ENCODE measurements at regions not wholly inside any gene's neighbourhood (a gene's known extent, or its start where the extent isn't known, plus 50 kb on each side); places are given as distances from the start of the nearest gene placed in this dataset.
A peak's percentile ranks its signal among the peaks of the same experiment; 100 is the strongest.
"Not testable (repeated sequence)": the region's sequence is repeated elsewhere in the genome, so short reads cannot be mapped to it uniquely, and the experiment has no call there.

DNA sequence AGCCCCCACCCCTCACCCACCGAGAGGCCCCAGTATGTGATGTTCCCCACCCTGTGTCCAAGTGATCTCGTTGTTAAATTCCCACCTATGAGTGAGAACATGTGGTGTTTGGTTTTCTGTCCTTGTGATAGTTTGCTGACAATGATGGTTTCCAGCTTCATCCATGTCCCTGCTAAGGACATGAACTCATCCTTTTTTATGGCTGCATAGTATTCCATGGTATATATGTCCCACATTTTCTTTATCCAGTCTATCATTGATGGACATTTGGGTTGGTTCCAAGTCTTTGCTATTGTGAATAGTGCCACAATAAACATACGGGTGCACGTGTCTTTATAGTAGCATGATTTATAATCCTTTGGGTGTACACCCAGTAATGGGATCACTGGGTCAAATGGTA, 79.2 kb downstream of the PXDC1 start:
- not testable (repeated sequence) for DNase-seq (ENCODE audit: low read depth)

DNA sequence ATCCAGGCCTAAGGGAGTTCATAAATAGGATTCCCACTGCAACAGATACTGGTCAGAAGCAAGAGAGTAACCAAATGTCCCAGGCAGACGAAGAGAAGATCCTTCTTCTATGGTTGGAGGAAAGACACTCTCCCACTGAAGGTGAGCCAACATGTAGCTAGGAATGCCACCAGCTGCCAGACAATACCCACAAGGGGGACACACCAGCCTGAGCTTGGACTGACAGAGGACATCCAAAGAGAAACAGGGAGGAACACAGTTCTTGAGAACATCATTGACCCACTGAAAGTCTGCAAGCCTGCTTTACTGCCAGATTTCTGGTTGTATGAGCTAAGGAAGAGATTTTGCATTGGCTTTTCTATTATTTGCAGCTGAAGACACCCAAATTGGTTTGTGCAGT, 80.1 kb downstream of the PXDC1 start:
- DNase-seq (ENCODE audit: low read depth), result no peak

DNA sequence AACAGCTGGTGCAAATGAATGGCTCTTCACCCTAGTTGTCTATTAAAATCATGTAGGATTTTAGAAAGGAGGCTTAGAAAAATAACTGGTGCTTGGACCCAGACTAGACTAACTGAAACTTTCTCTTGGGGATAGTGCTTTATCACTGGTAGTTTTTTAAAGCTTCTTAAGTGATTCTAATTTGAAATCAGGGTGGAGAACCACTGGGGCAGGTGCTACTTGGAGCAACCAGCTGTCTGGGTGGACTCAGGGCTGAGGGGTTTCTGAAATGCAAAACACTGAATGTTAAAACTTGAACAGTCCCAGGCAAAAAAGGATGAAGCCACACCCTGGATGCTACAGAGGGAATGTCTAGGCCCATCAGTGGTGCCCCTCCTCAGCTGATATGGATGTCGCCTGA, 81.2 kb downstream of the PXDC1 start:
- DNase-seq (ENCODE audit: low read depth), result no peak

DNA sequence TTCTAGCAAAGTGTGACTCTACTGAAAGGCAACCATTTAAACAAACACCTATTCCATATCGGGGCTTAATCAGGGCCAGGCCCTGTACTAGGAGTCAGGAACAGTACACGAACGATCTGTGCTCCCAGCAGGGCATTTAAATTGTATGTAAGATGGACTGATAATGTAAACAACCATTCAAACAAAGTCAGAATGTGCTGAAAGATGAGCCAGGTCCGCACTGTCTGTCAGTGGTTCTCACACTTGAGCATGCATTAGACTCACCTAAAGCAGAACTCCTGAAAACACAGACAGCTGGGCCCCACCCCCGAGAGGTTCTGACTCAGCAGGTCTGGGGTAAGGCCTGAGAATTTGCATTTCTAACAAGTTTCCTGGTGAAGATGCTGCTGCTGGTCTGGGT, 81.6 kb downstream of the PXDC1 start:
- DNase-seq (ENCODE audit: low read depth), result no peak

DNA sequence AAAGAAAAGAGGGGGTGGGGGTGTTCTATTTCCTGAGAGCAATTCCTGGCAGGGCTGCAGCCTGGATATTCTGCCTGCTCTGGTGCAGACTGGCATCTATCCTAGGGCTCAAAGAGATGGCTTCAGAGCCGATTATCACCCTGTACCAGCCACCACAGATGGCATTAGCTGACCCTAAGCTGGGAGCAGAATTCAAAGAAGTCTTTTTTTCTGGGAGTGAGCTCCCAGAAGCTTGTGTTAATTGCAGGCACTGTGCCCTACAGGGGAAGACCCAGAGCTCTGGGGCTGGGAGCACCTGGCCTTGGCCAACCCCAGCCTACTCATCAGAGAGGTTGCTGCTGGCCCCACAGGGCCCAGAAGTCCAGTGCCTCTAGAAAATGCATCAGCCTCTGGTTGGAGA, 85.9 kb downstream of the PXDC1 start:
- no peak for DNase-seq (ENCODE audit: low read depth)

DNA sequence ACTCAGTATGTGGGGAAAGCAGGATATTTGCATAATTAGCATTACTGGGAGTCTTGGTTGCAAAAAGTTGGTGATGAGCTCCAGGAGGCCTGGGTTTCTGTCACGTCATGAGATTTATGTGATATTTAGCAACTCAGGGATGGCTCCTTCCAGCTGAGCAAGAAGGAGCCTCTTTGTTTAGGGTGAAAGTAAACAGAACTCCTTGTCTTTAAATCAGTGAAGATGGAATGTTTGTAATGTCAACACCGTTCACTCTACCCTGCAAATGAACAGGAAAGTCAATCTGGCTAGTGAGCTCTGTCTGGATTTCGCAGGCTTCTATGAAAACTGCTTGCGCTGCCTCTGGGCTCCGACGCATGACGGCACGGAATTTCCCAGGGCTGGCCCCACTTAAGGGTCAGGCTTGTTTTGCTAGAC, 86.9 kb downstream of the PXDC1 start:
- DNase-seq (ENCODE audit: low read depth), result no peak

DNA sequence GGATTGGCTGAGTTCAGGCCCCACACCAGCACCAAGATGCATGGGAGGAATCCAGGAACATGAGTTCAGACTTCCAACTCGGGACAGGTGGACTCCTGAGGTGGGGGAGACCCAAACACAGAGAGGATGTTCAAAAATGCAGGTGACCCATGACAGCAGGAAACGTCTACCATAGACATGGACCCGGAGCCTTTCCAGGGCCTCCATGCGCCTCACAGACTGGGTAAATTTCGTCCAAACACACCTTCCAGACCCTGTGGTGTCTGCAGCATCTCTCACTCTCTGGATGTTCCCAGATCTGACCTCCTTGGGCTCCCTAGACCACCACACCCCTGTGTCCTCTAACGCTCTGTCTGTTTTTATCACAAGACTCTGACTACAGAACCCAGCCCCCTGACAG, 87.7 kb downstream of the PXDC1 start:
- DNase-seq (ENCODE audit: low read depth), result no peak

DNA sequence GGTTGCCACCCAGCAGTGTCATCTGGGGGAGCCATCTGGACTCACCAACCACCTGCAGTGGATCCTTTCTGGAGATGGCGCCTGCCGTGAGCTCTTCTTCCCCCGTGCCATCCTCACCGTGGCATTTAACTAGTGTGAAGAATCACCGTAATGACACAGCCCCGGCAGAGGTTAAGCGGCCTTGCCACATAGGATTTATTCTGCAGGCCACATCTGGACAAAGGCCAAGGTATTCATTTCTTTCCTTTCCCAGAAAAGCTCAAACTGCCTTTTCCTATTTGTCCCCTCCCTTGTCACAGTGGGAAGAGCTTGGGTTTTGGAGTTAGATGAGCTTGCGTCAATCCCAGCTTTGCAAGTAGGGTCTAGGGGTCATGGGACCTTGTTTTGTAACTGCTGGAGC, 88.4 kb downstream of the PXDC1 start:
- DNase-seq (ENCODE audit: low read depth), result no peak

DNA sequence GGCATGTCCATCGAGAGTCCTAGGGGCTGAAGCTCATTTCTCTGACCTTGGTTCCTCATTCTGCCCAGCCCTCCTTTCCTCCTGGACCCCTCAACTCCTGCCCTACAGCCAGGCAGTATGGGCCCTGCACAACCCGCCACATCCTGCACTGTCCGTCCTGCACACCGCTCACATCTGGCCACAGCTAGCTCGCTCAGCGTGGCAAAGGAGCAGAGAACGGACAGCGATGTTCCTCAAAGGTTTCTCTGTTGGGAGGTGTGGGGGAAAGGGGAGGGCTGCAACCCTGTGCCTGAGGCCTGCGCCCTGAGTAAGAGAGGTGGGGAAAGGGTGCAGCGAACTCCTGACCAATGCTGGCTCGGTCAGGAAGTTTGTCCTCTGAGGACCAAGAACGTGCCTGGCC, 90.1 kb downstream of the PXDC1 start:
- no peak for DNase-seq (ENCODE audit: low read depth)

DNA sequence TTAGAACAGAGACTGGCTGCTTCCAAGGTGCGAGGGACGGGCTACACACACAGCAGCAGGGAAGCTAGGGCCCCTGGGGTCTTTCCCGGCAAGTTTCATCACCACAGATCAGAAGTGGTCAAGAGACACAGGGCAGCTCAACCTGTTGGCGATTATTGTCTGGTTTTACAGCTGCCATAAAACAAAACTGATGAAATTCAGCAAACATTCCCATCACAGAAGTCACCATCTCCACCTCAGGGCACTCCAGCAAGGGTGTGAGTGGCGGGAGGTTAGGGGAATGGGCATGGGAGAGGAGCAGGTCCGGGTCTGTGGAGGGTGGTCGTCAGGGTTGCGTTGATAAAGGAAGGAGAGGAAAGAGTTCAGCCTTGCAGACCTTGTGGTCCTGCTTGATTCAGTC, 91.0 kb downstream of the PXDC1 start:
- DNase-seq (ENCODE audit: low read depth), result no peak

DNA sequence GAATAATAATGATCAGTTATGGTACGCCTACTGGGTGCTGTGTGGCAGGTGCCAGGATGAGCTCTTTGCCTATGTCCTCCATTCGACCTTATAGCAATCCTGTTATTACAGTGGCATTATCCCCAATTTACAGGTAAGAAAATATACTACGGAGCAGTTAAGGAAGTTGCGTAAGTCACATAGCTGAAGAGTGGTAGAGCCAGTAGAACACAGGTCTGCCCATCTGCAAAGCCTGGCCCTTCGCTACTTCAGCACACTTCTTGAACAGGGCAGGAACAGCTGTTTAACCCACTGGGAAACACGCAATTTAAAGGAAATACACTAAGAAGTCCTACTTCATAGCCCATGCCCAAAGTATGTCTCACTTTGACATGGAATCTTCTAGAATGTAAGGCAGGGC, 91.8 kb downstream of the PXDC1 start:
- DNase-seq (ENCODE audit: low read depth), result no peak

DNA sequence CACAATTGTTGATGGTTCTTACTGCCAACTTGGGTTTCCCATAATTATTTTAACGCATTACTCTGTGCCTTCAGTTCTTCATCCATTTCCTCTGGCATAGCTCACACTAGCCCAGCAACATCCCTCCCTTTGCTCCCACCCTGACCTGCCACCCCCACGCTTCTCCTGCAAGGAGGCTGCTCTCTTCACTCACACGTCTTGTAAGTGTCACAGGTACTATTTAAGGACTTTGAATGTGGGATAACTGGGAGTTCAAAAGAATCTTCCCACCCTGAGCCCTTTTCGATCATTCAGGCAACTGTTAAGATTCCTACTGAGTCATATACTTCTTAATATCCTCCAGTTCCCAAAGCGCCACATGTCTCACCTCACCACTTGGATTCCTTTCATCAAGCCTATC, 95.4 kb downstream of the PXDC1 start:
- DNase-seq (ENCODE audit: low read depth), result no peak

DNA sequence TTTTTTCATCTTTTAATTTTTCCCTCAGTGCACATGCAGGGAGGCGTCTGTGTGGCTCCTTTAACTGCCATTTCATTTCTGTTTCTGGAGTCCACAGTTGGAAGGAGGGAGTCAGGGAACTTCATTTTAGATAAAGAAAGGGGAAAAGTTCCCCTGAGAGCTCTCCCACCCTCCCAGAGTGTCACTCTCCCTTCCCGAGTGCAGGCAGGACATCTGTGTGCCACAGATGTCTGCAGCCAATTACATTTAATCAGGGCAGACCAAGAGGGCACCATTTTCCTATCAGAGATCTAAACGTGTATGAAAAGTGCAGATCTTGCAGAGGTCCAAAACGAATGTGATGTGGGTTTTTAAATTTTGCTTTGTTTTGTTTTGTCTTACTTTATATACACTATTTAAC, 96.6 kb downstream of the PXDC1 start:
- DNase-seq (ENCODE audit: low read depth), result no peak

DNA sequence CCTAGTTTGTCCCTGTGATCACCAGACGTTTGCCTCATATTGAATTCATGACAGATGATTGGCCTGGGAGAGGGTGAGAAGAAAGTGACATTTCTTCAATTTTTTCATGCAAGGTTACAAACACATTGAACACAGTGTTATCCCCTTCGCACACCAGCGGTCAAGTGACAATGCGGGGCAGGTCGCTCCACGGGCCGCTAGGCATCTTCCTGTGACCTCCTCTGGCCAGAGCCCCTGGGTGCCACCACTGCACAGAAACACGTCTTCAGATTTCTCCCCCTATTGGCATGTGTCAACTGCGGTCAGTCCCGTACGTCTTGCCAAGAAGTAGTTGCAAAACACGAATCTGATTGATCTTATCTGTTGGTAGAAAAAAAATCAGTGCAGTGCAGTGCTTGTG, 97.1 kb downstream of the PXDC1 start:
- no peak for DNase-seq (ENCODE audit: low read depth)

DNA sequence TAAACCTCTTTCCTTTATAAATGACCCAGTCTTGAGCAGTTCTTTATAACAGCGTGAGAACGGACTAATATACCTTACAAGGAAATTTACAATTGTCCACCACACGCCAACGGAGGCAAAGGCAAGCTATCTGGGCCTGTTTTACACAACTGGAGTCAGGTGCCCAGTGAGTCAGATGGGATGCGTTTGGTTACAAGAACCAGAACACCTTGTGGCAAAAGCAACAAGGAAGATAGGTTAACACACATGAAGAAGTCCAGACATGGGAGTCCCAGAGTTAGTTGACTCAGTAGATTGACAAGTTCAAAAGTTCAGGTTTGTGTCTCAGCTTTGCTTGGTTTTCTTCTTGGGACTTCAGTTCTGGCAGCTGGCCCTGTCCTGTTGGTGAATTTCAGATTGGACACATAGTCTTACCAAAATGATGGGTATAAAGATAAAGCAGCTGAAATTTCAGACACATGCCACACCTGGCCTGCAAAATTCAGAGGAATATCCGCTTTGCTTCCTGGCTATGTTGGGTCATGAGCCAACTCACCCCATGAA, 97.9 kb downstream of the PXDC1 start:
- no peak for DNase-seq (ENCODE audit: low read depth)

DNA sequence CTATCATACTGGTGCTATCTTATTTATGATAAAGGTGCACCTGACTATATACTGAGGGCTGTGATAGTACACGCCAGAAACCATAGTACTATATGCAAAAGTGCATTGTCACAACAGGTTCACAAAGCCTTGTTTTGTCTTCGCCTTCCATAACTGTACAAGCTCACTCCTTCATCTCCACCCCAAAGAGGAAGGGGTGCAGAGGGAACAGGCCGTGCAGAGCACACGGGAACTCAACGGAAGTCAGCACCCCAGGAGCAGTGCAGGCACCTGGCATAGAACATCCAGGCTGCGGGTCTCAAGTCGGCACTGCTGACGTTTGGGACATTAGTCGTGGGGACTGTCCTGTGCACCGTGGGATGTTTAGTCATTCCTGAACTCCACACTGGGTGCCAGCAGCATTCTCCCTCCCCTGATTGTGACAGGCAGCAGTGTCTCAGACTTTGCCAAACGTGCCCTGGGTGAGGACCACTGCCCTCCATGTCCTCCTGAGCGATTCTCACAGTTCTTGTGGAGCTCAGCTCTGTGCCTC, 99.7 kb downstream of the PXDC1 start:
- DNase-seq (ENCODE audit: low read depth), result no peak

DNA sequence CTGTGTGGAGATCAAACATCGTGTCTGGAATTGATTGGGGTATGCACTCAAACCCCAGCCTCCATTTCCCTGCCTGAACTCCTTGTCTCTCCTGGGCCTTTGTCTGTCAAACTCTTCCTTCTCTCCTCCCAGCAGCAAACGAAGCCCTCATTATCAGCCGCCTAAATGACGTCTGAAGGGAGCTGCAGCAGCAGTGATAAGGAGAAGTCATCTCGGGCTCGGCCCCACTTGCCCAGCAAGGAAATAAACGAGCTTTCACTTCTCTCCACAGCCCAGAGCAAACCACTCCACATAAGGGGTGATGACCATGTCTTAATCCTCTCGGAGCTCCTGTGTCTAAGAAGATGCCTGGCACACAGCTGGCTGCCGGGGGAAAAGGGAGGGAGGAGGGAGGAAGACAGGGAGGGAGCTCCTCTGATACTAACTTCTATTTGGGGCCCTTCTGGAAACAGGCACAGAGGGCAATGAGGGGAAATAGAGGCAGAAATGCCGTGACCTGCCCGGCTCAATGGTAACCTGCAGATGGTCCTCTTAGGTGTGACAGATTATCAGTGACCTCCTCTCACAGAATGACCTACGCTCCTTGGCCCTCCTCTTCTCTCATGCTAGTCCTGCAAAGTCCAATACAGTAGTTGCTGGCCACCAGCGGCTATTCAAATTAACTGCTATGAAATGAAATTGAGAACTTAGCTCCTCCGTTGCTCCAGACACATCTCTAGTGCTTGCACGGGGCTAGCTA, 100.4 kb downstream of the PXDC1 start:
- no peak for DNase-seq (ENCODE audit: low read depth)

DNA sequence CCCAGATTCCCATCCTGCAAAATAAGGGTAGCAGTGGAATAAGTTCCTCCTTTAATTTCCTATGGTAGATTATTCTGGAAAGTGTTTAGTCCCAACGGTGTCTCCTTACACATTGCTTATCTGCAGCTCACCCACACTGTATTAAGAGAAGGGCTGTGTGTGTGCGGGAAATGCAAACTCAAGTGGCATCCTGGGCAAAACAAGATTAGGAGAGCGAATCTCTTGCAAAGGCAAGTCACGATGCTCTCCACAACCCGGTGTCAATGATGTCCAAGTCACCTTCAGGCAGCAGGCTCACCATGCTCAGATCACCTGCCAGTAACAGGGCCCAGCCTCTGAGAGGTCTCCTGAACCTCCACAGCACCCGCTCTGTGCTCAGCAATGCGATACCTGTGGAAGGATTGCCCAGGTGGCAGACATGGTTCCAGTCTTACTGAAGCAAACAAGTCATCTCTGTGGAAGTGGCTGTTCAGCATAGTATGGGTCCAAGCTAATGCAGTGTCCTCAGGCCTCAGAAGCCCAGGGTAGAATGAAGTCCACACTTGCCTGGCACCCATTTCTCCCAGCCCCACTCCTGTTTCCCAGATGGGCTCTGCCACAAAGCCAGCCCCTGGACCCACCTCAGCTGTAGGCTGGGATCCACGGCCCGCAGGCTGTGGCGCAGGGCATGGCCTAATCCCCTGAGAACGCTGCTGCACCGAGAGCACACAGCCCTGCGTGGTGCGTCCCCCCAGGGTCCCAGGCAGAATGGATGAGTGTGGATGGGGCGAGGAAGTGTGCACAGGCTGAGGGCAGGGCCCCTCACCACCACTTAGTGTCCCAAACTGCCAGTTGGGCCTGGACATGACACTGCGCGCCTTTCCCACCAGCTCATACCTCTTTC, 101.2 kb downstream of the PXDC1 start:
- DNase-seq (ENCODE audit: low read depth), result no peak

DNA sequence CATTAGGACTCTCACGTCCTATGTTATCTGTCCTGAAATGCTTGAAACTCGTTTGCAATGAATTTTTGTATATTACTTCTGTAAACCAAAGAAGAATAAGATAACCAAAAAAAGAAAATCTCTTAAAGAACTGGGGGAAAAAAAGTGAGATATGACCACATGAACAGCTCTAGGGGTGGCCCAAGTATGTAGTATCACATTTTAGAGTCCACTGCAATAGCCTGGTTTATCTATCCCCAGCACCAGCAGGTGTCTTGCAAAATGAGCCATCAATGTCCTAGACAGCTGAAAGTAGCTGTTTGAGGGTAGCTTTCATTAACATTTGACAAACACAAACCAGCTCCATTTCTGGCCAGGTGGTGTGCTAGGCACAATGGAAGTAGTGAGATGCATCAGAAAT, 102.8 kb downstream of the PXDC1 start:
- DNase-seq (ENCODE audit: low read depth), result no peak

DNA sequence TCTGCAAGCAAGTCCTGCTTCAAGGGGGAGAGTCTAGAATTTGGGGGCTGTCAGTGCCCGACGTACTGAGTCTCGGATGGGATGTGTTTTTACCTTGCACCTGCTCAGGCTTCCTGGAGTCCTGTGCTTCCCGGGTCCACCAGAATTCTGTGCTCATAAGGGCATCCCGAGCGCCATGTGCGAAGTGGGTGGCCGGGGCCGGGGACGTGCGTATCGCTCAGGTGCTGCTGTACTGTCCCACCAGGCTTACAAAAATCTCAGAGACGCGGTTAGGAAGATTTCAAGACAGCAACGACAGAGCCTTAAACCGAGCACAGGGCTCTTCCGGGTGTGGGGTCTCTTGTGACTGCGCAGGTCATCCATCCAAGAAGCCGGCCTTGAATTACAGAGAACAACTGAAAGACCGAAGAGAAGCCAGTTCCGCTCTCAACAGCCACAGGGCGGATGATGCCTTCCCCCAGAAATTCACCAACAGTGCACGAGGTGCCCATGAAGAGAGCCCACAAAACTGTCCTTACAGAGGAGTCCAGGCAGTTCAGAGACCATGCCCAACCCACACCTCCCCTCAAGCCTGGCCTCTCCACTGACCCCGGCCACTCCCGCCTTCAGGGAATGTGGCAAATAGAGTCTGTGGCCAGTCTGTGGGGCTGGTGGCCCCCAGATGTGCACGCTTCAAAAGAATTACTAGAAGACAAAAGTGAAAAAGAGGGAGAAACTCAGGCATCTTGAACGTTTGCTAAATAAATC, 104.7 kb downstream of the PXDC1 start:
- no peak for DNase-seq (ENCODE audit: low read depth)

DNA sequence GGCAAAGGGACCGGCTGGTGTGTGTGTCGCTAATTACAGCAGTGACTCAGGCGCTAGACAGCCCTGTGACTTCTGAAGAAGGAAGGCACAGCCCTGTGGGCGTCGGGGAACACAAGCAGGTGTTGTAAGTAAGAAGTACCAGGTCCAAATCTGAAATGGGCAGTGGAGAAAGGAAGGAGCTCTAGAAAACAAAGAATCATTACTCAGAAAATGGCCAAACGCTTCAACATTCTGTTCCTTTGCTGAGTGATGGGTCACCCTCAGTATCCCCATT, 106.8 kb downstream of the PXDC1 start:
- DNase-seq (ENCODE audit: low read depth), result peak; percentile 57

Data from myocyte (in vitro differentiated cells).